ENCODE measurements at regions not wholly inside any gene's neighbourhood (a gene's known extent, or its start where the extent isn't known, plus 50 kb on each side); places are given as distances from the start of the nearest gene placed in this dataset.

DNA sequence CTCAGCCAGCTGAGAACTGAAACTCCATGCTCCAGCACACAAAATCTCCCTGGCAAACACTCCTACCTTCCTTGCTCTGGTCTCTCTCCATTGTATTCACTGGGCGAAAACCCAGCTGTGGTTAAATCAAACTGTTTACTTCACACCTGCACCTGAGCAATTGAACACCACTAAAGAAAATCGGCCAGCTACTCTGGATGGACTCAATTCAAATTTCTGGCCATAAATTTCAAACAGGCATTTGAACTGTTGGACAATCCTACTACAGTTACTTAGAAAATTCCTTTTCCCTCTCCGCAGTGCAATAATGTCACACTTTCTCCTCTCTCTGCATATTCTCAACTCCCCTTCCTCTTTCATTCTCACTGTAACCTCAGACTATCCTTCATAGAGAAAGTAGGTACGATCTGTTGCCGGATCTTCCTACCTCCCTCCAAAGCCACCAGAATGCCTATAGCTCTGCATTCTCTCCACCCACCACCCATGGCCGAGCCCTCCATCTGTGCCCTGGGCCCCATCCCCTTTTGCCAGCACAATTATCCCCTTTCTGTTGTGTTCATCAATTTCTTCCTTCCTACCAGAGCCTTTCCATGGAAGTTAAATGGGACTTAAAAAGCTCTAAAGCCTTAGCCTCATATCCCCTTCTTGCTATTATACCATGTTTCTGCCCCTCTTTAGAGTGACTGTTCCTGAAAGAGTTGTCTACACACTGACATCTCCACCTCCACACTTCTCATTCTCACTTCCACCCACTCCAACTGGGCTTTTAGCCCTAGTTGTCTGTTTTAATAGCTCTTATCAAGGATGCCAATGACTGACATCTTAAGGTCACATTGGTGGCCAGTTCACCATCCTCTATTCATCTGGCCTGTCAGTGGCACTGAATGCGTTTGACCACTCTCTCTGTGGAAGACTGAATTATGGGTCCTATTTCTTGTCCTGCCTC lies 127.5 kb upstream of the SLC1A4 start:
- ATAC-seq (no peak), DNase-seq (ENCODE audit: low spot score) (no peak), FAIRE-seq (no peak)
- Histone ChIP-seq H2AFZ (ENCODE audit: low read length) (no peak overlapping the region), H3K27me3 (ENCODE audit: control insufficient read depth in 1 of 2, insufficient read depth in 2 of 2, low read length in 2 of 2) (peaks cover 3 to 67% of the 10 kb centered on the region in 2 experiments), H3K4me1 (ENCODE audit: insufficient read depth, low read length) (peaks cover 60% of the 10 kb centered on the region), H3K79me2 (ENCODE audit: insufficient read depth, low read length) (no peaks in the 10 kb centered on the region), H3K9ac (ENCODE audit: insufficient read depth, low read depth, low read length) (no peak overlapping the region), H4K20me1 (ENCODE audit: insufficient read depth, low read length) (no peaks in the 10 kb centered on the region), H3K4me3 (replicated peaks in 1 of 3; ENCODE audit: insufficient read depth in 1 of 3, low read depth in 2 of 3, low read length in 3 of 3) (no peak overlapping the region), H3K9me3 (ENCODE audit: low read length) (no peaks in the 10 kb centered on the region), H3K36me3 (replicated peaks in 1 of 2; ENCODE audit: control insufficient read depth in 1 of 2, insufficient read depth in 2 of 2, low read length in 2 of 2) (no peaks in the 10 kb centered on the region), H3K4me2 (ENCODE audit: low read depth, low read length) (no peak overlapping the region), H3K27ac (ENCODE audit: extremely low read length, insufficient read depth, low read length) (no peak overlapping the region)
- in situ Hi-C loops (cut with HindIII; ENCODE audit: extremely low pct_ligation_motif_present, low pct_unique_long_range_greater_than_20kb) (loop anchor here (5.0 kb wide), 2 partner anchors 214 to 259 kb away; no protein-coding TSS in a partner anchor), intact Hi-C loops (cut with micrococcal nuclease; ENCODE audit: unreplicated experiment) (loop anchor here (5.0 kb wide), 1 partner anchor 109 kb away; no protein-coding TSS in a partner anchor)
- WGBS (ENCODE audit: low lambda C conversion rate), result 62% methylated on average over 7 of the region's 7 CpGs
- TF ChIP-seq MXD4 (CRISPR knock-in tag; IDR thresholded peaks at IDR 0.05) (no peak), AHR (CRISPR knock-in tag; IDR thresholded peaks at IDR 0.05) (no peak), HNRNPK (IDR thresholded peaks at IDR 0.05; ENCODE audit: low read depth, low read length, poor library complexity, severe bottlenecking) (no peak), MXI1 (IDR thresholded peaks at IDR 0.05; ENCODE audit: borderline replicate concordance, low read depth, low read length) (no peak), FLYWCH1 (CRISPR knock-in tag; IDR thresholded peaks at IDR 0.05) (no peak), ISX (CRISPR knock-in tag; conservative IDR thresholded peaks at IDR 0.05) (no peak), HMG20A (CRISPR knock-in tag; IDR thresholded peaks at IDR 0.05; ENCODE audit: borderline replicate concordance) (no peak), CHD2 (IDR thresholded peaks at IDR 0.05; ENCODE audit: low read depth, low read length) (no peak), ZFP37 (CRISPR knock-in tag; IDR thresholded peaks at IDR 0.05; ENCODE audit: borderline replicate concordance) (no peak)
- TF ChIP-seq, protein P1, sequence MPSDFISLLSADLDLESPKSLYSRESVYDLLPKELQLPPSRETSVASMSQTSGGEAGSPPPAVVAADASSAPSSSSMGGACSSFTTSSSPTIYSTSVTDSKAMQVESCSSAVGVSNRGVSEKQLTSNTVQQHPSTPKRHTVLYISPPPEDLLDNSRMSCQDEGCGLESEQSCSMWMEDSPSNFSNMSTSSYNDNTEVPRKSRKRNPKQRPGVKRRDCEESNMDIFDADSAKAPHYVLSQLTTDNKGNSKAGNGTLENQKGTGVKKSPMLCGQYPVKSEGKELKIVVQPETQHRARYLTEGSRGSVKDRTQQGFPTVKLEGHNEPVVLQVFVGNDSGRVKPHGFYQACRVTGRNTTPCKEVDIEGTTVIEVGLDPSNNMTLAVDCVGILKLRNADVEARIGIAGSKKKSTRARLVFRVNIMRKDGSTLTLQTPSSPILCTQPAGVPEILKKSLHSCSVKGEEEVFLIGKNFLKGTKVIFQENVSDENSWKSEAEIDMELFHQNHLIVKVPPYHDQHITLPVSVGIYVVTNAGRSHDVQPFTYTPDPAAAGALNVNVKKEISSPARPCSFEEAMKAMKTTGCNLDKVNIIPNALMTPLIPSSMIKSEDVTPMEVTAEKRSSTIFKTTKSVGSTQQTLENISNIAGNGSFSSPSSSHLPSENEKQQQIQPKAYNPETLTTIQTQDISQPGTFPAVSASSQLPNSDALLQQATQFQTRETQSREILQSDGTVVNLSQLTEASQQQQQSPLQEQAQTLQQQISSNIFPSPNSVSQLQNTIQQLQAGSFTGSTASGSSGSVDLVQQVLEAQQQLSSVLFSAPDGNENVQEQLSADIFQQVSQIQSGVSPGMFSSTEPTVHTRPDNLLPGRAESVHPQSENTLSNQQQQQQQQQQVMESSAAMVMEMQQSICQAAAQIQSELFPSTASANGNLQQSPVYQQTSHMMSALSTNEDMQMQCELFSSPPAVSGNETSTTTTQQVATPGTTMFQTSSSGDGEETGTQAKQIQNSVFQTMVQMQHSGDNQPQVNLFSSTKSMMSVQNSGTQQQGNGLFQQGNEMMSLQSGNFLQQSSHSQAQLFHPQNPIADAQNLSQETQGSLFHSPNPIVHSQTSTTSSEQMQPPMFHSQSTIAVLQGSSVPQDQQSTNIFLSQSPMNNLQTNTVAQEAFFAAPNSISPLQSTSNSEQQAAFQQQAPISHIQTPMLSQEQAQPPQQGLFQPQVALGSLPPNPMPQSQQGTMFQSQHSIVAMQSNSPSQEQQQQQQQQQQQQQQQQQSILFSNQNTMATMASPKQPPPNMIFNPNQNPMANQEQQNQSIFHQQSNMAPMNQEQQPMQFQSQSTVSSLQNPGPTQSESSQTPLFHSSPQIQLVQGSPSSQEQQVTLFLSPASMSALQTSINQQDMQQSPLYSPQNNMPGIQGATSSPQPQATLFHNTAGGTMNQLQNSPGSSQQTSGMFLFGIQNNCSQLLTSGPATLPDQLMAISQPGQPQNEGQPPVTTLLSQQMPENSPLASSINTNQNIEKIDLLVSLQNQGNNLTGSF (CRISPR knock-in tag; IDR thresholded peaks at IDR 0.05), result no peak
- TF ChIP-seq, protein P2, sequence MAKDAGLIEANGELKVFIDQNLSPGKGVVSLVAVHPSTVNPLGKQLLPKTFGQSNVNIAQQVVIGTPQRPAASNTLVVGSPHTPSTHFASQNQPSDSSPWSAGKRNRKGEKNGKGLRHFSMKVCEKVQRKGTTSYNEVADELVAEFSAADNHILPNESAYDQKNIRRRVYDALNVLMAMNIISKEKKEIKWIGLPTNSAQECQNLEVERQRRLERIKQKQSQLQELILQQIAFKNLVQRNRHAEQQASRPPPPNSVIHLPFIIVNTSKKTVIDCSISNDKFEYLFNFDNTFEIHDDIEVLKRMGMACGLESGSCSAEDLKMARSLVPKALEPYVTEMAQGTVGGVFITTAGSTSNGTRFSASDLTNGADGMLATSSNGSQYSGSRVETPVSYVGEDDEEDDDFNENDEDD (CRISPR knock-in tag; IDR thresholded peaks at IDR 0.05; ENCODE audit: borderline replicate concordance), result no peak
- CTCF ChIA-PET (ENCODE audit: low intra/inter-chr PET ratio, low total read pairs), result no interaction called here
- BruUV-seq (replicated peaks), result no TSS peak
- POLR2A ChIA-PET, result no interaction called here

Data from HepG2 (cell line).